RWPE1 (cell line): ENCODE measurements at regions not wholly inside any gene's neighbourhood (a gene's known extent, or its start where the extent isn't known, plus 50 kb on each side); places are given as distances from the start of the nearest gene placed in this dataset.
"Not testable (repeated sequence)": the region's sequence is repeated elsewhere in the genome, so short reads cannot be mapped to it uniquely, and the experiment has no call there.

Source experiments
- CTCF ChIA-PET: fragments of 350-600 bp; sonication (Branson Sonifier 250); formaldehyde crosslinking; extraction: SDS; loops from one replicate; lab custom pipeline; 2021; lab: Yijun Ruan, JAX
- POLR2A ChIA-PET: fragments of 400-600 bp; formaldehyde crosslinking; extraction: SDS; loops from one replicate; lab custom pipeline; 2020; ENCODE audit warnings: antibody characterized with exemption; ENCODE audit not compliant: low non-redundant PET; lab: Yijun Ruan, JAX
- DNase-seq: peaks from one replicate; pipeline ENCODE4 v3.0.0; 2012; ENCODE audit warnings: low spot score
- H3K27ac ChIP-seq: fragments of 450-650 bp; 2 replicates; pipeline ENCODE4 v1.5.1; 2017
- CTCF ChIP-seq: fragments of 450-650 bp; conservative IDR thresholded peaks from 2 replicates; pipeline ENCODE4 v1.5.1; 2017; ENCODE audit warnings: low read depth, mild to moderate bottlenecking

DNA sequence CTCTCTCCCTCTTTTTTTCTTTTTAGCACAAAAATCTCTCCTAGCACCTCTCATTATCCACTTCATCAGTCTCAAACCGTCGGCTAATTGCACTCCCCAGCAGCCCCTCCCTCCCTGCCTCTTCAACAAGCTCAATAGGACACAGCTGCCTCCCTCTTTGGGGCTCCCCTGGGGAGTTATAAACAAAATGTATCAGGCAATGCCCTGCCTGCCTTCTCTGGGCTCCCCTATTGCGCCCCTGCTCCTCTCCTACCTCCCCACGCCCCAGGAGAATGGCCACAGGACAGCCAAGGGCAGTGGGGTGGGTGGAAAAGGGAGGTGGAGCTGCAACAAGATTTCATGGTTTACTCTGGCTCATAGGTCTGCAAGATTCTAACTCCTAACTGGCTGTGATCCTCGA, 147.1 kb upstream of the GRIK3 start:
- ChIA-PET CTCF (no interaction called here), POLR2A (no interaction called here)
- H3K27ac ChIP-seq = no peak overlapping the region
- no peak for TF ChIP-seq CTCF
- DNase-seq = no peak

DNA sequence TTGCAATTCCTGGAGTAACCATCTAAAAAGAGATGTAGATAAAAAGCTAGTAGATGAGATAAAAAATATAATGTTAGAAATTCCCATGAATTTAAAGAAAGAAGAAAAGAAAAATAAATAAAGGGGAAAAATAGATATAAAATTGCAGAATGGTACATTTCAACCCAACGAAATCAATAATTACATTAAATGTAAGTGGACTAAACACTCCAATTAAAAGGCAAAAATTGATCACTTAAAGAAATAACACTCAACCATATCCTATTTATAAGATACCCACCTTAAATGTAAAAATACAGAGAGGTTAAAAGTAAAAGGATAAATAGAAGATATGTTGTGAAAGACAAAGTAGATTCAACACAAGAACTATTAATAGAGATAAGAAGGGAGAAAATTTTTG, 150.5 kb upstream of the GRIK3 start:
- H3K27ac ChIP-seq = no peak overlapping the region
- DNase-seq = no peak
- no peak for TF ChIP-seq CTCF
- ChIA-PET CTCF (no interaction called here), POLR2A (no interaction called here)

GRCh38 chr1:37186246-37186756, 152.0 kb upstream of the GRIK3 start:
- no peak for DNase-seq
- POLR2A ChIA-PET = no interaction called here
- H3K27ac ChIP-seq = no peak overlapping the region
- CTCF ChIA-PET = no interaction called here
- TF ChIP-seq CTCF = no peak

DNA sequence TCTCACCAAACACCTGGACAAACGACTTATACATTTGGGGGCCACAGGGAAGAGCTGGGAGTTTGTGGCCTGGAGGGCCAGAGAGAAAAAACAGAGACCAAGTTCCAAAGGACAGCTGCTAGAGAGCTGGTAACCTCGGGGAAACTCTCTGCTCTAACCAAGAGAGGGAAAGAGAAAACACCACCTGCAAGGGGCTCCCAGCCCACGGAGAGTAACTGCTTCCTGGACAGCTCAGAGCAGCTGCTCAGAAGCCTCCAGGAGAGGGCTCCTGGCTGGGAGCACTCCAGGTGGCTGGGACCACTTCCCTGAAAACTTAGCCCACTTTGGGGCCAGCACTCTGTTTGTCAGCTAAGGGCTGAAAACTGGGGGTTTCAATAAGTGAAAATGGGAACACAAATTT, 154.8 kb upstream of the GRIK3 start:
- no peak overlapping the region for H3K27ac ChIP-seq
- ChIA-PET CTCF (no interaction called here), POLR2A (no interaction called here)
- no peak for DNase-seq
- no peak for TF ChIP-seq CTCF

DNA sequence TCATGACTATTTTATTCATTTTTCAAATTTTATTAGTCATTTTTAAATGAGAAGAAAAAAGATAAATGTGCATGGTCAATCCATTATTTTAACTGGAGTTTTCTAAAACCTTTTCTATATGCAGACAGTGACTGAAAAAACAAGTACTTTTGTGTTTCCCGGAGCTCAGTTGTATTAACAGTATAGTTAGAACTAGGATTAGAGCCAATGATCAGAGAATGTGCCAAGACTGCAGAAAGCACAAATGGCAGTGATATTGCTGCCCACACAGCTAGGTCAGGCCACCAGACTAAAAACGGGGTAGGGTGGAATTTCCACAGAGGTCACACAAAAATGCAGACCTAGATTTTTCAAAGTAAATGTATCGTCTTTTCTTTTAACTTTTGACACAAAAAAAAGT, 163.1 kb upstream of the GRIK3 start:
- H3K27ac ChIP-seq = no peak overlapping the region
- POLR2A ChIA-PET = no interaction called here
- no peak for DNase-seq
- no peak for TF ChIP-seq CTCF
- CTCF ChIA-PET = no interaction called here

DNA sequence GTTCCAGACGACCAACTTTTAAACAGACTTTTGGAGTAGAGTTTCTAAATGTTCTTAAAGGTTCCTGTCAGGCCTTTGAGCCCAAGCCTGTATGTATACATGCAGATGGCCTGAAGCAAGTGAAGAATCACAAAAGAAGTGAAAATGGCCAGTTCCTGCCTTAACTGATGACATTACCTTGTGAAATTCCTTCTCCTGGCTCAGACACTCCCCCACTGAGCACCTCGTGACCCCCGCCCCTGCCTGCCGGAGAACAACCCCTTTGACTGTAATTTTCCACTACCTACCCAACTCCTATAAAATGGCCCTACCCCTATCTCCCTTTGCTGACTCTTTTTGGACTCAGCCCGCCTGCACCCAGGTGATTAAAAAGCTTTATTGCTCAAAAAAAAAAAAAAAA, 180.0 kb upstream of the GRIK3 start:
- H3K27ac ChIP-seq, DNase-seq, POLR2A ChIA-PET: not testable (repeated sequence)
- CTCF ChIA-PET = interaction anchor here (0.6 kb wide), 1 partner anchor 23 kb away, joined by 3 read pairs; no protein-coding TSS in a partner anchor

GRCh38 chr1:37233606-37234005, 199.3 kb upstream of the GRIK3 start:
- peak; percentile 30 for DNase-seq
- no peak for TF ChIP-seq CTCF
- POLR2A ChIA-PET = interaction anchor here (0.6 kb wide), 1 partner anchor 55 kb away, joined by 3 read pairs; no protein-coding TSS in a partner anchor
- no peak overlapping the region for H3K27ac ChIP-seq
- CTCF ChIA-PET = interaction anchor here (0.6 kb wide), 1 partner anchor 627 kb away, joined by 3 read pairs; no protein-coding TSS in a partner anchor
